SH-SY5Y (cell line): ENCODE measurements at regions not wholly inside any gene's neighbourhood (a gene's known extent, or its start where the extent isn't known, plus 50 kb on each side); places are given as distances from the start of the nearest gene placed in this dataset.

Source experiments
- GATA2 ChIP-seq: IDR thresholded peaks from 2 replicates; pipeline ENCODE4 v1.6.1; 2011; ENCODE audit warnings: mild to moderate bottlenecking, low read depth, low read length
- GATA3 ChIP-seq: IDR thresholded peaks from 2 replicates; pipeline ENCODE4 v1.6.1; 2011; ENCODE audit warnings: low read depth, mild to moderate bottlenecking, low read length, moderate library complexity

DNA sequence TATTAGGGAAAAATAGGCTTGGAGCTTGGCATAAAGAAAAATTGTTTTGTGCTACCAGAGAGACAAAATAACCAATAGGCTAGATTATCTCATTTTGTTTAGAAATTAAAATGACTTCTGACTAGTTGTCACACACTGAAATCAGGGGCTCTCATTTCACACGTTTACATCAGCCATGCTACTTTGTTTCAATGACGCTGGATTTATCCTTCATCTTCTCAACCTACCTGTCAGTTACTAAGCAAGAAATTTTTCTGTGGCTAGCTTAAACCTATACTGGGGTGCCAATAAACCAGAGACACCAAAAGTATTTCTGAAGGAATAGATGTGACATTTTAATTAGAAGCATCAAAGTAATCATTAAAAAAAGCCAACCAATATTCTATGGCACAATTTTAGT is 518.1 kb upstream of the NR5A2 start:
- TF ChIP-seq GATA2, result no peak
- TF ChIP-seq GATA3, result no peak
